ENCODE measurements at regions not wholly inside any gene's neighbourhood (a gene's known extent, or its start where the extent isn't known, plus 50 kb on each side); places are given as distances from the start of the nearest gene placed in this dataset.

DNA sequence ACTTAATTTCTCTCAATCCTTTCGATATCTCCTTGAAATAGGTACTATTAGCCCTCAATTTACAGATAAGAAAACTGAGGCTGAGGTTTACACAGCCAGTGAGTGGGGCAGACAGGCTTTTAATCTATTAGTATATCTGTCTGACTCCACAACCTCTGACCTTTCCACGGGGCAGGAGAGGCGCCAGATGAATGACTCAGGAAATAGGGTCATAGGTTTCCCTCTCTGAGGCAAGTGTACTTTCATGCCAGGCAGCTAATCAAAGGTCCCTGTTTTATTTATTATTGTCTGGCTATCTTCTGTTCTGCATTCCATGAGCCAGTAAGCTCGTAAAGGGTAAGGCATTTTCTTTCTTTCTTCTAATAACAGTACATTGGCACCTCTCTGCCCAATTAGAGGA is 79.6 kb upstream of the KLF4 start:
- no peak for TF ChIP-seq CTCF (IDR thresholded peaks at IDR 0.05; ENCODE audit: insufficient read depth, low read depth, low read length)
- TF ChIP-seq EZH2 (IDR thresholded peaks at IDR 0.05; ENCODE audit: insufficient read depth, low read length), result no peak

Data from astrocyte (in vitro differentiated cells and primary cell).